ENCODE measurements at regions not wholly inside any gene's neighbourhood (a gene's known extent, or its start where the extent isn't known, plus 50 kb on each side); places are given as distances from the start of the nearest gene placed in this dataset.

DNA sequence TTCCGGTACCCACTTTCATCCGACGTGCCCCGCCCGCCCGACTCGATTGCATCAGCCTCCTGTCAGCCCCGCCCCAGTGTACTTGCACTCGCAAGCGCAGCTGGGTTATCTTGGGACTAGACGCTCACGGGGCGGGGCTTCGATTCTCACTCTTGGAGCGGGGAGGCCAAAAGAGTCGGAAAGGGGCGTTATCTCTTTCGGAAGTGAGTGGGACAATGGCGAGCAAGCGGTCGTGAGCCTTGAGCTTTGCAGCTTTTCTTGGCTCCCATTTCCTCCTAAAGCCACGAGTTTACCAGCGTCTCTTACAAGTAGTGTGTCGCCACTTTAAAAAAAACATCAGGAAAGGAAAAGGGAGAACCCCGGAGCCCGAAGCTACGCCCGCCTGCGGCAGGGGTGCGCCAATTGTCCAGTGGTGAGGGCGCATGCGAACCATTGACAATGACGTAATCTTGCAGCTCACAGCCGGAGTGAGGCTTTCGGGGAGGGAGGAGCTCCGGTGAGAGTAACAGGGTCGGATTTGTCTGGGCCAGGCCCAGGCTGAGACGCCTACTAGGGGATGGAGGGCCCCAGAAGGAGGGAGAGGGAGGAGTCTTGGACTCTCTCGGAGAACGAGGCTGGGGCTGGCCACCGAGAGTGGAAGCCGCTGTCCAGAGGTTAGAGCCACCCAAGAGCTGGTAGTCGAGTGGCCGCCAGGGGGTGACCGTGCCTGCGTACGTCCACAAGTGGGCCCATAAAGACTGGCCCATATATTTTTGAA lies 109.5 kb downstream of the GNL3L start (continued):
- TF ChIP-seq, protein P1, sequence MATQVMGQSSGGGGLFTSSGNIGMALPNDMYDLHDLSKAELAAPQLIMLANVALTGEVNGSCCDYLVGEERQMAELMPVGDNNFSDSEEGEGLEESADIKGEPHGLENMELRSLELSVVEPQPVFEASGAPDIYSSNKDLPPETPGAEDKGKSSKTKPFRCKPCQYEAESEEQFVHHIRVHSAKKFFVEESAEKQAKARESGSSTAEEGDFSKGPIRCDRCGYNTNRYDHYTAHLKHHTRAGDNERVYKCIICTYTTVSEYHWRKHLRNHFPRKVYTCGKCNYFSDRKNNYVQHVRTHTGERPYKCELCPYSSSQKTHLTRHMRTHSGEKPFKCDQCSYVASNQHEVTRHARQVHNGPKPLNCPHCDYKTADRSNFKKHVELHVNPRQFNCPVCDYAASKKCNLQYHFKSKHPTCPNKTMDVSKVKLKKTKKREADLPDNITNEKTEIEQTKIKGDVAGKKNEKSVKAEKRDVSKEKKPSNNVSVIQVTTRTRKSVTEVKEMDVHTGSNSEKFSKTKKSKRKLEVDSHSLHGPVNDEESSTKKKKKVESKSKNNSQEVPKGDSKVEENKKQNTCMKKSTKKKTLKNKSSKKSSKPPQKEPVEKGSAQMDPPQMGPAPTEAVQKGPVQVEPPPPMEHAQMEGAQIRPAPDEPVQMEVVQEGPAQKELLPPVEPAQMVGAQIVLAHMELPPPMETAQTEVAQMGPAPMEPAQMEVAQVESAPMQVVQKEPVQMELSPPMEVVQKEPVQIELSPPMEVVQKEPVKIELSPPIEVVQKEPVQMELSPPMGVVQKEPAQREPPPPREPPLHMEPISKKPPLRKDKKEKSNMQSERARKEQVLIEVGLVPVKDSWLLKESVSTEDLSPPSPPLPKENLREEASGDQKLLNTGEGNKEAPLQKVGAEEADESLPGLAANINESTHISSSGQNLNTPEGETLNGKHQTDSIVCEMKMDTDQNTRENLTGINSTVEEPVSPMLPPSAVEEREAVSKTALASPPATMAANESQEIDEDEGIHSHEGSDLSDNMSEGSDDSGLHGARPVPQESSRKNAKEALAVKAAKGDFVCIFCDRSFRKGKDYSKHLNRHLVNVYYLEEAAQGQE (IDR thresholded peaks at IDR 0.05; ENCODE audit: borderline replicate concordance in 1 of 2, low read depth in 1 of 2, low read length in 2 of 2), result 0 out of 4 replicates have a peak, but pooled peaks of 1 of the 2 experiments have one; percentile 28
- peak; percentile 68 for TF ChIP-seq RBFOX2 (IDR thresholded peaks at IDR 0.05; ENCODE audit: low read depth, low read length)
- TF ChIP-seq ZSCAN29 (CRISPR knock-in tag; conservative IDR thresholded peaks at IDR 0.05), result no peak
- no peak for TF ChIP-seq KLF13 (CRISPR knock-in tag; IDR thresholded peaks at IDR 0.05)
- no peak for TF ChIP-seq MATR3 (CRISPR knock-in tag; IDR thresholded peaks at IDR 0.05)
- no peak for TF ChIP-seq U2AF2 (IDR thresholded peaks at IDR 0.05; ENCODE audit: low read depth, low read length)
- no peak for TF ChIP-seq HMGA1 (CRISPR knock-in tag; conservative IDR thresholded peaks at IDR 0.05)
- TF ChIP-seq ZSCAN20 (CRISPR knock-in tag; IDR thresholded peaks at IDR 0.05; ENCODE audit: borderline replicate concordance), result no peak
- no peak for TF ChIP-seq GABPA (IDR thresholded peaks at IDR 0.05; ENCODE audit: low read depth, low read length)
- TF ChIP-seq GABPA (CRISPR knock-in tag; IDR thresholded peaks at IDR 0.05; ENCODE audit: low read depth), result peak; percentile 50
- peak; percentile 40; the same call in 1 of the 2 replicates for TF ChIP-seq ZNF501 (CRISPR knock-in tag; IDR thresholded peaks at IDR 0.05)
- 0 out of 2 replicates have a peak, but pooled peaks have one; percentile 4 for TF ChIP-seq FOXA3 (CRISPR knock-in tag; IDR thresholded peaks at IDR 0.05)
- TF ChIP-seq ZFAT (CRISPR knock-in tag; conservative IDR thresholded peaks at IDR 0.05), result no peak
- no peak for TF ChIP-seq ZNF558 (CRISPR knock-in tag; IDR thresholded peaks at IDR 0.05; ENCODE audit: borderline replicate concordance)
- no peak for TF ChIP-seq TSC22D2 (CRISPR knock-in tag; IDR thresholded peaks at IDR 0.05; ENCODE audit: borderline replicate concordance)
- TF ChIP-seq HMG20A (CRISPR knock-in tag; IDR thresholded peaks at IDR 0.05; ENCODE audit: borderline replicate concordance), result no peak
- TF ChIP-seq, protein P2, sequence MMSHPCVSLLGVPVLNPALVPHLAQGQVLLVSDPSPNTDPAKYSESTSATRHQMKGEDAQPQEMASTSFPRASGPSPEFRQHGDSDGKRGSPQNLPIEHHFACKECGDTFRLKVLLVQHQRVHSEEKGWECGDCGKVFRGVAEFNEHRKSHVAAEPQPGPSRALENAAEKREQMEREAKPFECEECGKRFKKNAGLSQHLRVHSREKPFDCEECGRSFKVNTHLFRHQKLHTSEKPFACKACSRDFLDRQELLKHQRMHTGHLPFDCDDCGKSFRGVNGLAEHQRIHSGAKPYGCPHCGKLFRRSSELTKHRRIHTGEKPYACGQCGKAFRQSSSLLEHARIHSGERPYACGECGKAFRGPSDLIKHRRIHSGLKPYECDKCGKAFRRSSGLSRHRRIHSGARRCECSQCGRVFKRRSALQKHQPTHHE (CRISPR knock-in tag; IDR thresholded peaks at IDR 0.05; ENCODE audit: borderline replicate concordance), result no peak
- TF ChIP-seq ZNF678 (CRISPR knock-in tag; IDR thresholded peaks at IDR 0.05), result no peak
- TF ChIP-seq MYC (CRISPR knock-in tag; IDR thresholded peaks at IDR 0.05; ENCODE audit: borderline replicate concordance), result peak; percentile 58; the same call in 1 of the 2 replicates
- no peak for TF ChIP-seq CBX2 (IDR thresholded peaks at IDR 0.05; ENCODE audit: low read depth, low read length)
- no peak for TF ChIP-seq CBX2 (CRISPR knock-in tag; IDR thresholded peaks at IDR 0.05; ENCODE audit: low read depth)
- no peak for TF ChIP-seq SKIL (CRISPR knock-in tag; IDR thresholded peaks at IDR 0.05; ENCODE audit: borderline replicate concordance)
- TF ChIP-seq ZC3H13 (CRISPR knock-in tag; IDR thresholded peaks at IDR 0.05), result no peak
- TF ChIP-seq TEAD3 (CRISPR knock-in tag; optimal IDR thresholded peaks at IDR 0.05; ENCODE audit: borderline replicate concordance), result no peak
- TF ChIP-seq THAP11 (CRISPR knock-in tag; IDR thresholded peaks at IDR 0.05), result no peak; the same call in 1 of the 2 replicates
